Vagina (tissue), 2 donors: ENCODE measurements at regions not wholly inside any gene's neighbourhood (a gene's known extent, or its start where the extent isn't known, plus 50 kb on each side); places are given as distances from the start of the nearest gene placed in this dataset.

Experiments
- DNase-seq, 2 donors: peaks; one replicate each; pipeline ENCODE4 v3.0.0-alpha.2; 2017; ENCODE audit errors: extremely low spot score in 2 of 2
- H3K27ac ChIP-seq: fragments of 200-600 bp; sonication (generic); one replicate; pipeline ENCODE4 v1.5.1; 2019
- H3K27me3 ChIP-seq: fragments of 200-600 bp; sonication (generic); one replicate; pipeline ENCODE4 v1.5.1; 2019
- H3K36me3 ChIP-seq, 2 donors: fragments of 200-600 bp; sonication (generic); one replicate each; pipeline ENCODE4 v1.5.1; 2017 to 2019
- H3K4me1 ChIP-seq: fragments of 200-600 bp; sonication (generic); one replicate; pipeline ENCODE4 v1.5.1; 2019
- H3K4me3 ChIP-seq, 2 donors: fragments of 200-600 bp; sonication (generic); 1 replicate in 1 of 2; 2 replicates in 1 of 2; pipeline ENCODE4 v1.5.1; 2016 to 2019
- H3K9me3 ChIP-seq: fragments of 200-600 bp; sonication (generic); one replicate; pipeline ENCODE4 v1.5.1; 2019
- POLR2A ChIP-seq, 2 donors: fragments of 450-650 bp; IDR thresholded peaks; one replicate each; pipeline ENCODE4 v1.6.1; 2017; ENCODE audit warnings: antibody characterized with exemption in 2 of 2, mild to moderate bottlenecking in 2 of 2, moderate library complexity in 2 of 2
- POLR2AphosphoS5 ChIP-seq, 2 donors: sonication (generic); formaldehyde crosslinking; IDR thresholded peaks; one replicate each; pipeline ENCODE4 v1.9.0; 2017; ENCODE audit warnings: antibody characterized with exemption in 2 of 2, mild to moderate bottlenecking in 2 of 2, low read depth in 1 of 2; ENCODE audit not compliant: insufficient read depth in 1 of 2
- intact Hi-C: fragments of 100-400 bp; cut with DNase I; formaldehyde crosslinking; loops from one replicate; pipeline ENCODE4 v1.15.1; 2023
- TF ChIP-seq, protein P1 (sequence below), 3 experiments: fragments of 450-650 bp in 2 of 3; fragments of 200-600 bp in 1 of 3; sonication (generic) in 1 of 3; IDR thresholded peaks; one replicate each; pipeline ENCODE4 v1.5.1; 2017 to 2019; ENCODE audit warnings: antibody characterized with exemption in 3 of 3, mild to moderate bottlenecking in 2 of 3, moderate library complexity in 2 of 3

DNA sequence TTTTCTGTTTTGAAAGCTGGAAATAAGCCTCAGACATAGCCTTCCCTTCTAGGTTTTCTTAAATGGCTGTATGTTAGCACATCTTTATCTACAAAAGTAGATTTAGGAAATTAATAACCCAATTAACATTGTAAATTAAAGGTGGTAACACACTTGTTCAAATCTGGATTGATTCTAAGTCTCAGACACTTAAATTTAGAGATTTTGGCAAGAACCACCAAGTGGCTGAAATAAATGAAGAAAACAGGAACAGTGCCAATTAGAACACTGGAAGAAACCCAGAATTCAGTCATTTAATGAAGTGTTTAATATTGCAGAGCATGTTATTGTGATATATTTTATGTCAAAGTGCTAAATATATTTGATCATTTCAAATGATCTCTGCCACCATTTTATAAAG, 628.2 kb downstream of the USP25 start:
- H3K27ac ChIP-seq = no peak overlapping the region
- H3K4me3 ChIP-seq = no peak overlapping the region
- H3K9me3 ChIP-seq = no peaks in the 10 kb centered on the region
- peaks cover 12% of the 10 kb centered on the region for H3K4me1 ChIP-seq
- DNase-seq = no peak
- H3K36me3 ChIP-seq = no peaks in the 10 kb centered on the region
- no peaks in the 10 kb centered on the region for H3K27me3 ChIP-seq
- TF ChIP-seq, protein P1, sequence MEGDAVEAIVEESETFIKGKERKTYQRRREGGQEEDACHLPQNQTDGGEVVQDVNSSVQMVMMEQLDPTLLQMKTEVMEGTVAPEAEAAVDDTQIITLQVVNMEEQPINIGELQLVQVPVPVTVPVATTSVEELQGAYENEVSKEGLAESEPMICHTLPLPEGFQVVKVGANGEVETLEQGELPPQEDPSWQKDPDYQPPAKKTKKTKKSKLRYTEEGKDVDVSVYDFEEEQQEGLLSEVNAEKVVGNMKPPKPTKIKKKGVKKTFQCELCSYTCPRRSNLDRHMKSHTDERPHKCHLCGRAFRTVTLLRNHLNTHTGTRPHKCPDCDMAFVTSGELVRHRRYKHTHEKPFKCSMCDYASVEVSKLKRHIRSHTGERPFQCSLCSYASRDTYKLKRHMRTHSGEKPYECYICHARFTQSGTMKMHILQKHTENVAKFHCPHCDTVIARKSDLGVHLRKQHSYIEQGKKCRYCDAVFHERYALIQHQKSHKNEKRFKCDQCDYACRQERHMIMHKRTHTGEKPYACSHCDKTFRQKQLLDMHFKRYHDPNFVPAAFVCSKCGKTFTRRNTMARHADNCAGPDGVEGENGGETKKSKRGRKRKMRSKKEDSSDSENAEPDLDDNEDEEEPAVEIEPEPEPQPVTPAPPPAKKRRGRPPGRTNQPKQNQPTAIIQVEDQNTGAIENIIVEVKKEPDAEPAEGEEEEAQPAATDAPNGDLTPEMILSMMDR (IDR thresholded peaks at IDR 0.05) = no peak
- no peak for TF ChIP-seq POLR2AphosphoS5 (IDR thresholded peaks at IDR 0.05; ENCODE audit: insufficient read depth in 1 of 2, low read depth in 1 of 2)
- no peak for TF ChIP-seq POLR2A (IDR thresholded peaks at IDR 0.05)
- intact Hi-C loops = no loop called here

DNA sequence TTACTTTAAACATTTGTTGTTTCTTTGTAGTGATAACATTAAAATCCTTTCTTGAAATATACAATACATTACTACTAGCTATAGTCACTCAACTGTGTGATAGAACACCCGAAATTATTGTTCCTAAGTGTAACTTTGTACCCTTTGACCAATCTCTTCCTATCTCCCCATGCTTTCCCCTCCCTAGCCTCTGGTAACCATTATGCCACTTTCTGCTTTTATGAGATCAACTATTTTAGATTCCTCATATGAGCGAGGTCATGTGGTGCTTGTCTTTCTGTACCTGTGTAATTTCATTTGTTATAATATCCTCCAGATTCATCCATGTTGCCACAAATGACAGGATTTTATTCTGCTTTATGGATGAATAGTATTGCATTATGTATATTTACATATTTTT, 629.0 kb downstream of the USP25 start:
- no peaks in the 10 kb centered on the region for H3K9me3 ChIP-seq
- H3K27me3 ChIP-seq = no peaks in the 10 kb centered on the region
- TF ChIP-seq, protein P1 (IDR thresholded peaks at IDR 0.05) = no peak
- TF ChIP-seq POLR2AphosphoS5 (IDR thresholded peaks at IDR 0.05; ENCODE audit: insufficient read depth in 1 of 2, low read depth in 1 of 2) = no peak
- no peak for TF ChIP-seq POLR2A (IDR thresholded peaks at IDR 0.05)
- no peak overlapping the region for H3K4me3 ChIP-seq
- no peak for DNase-seq
- no peak overlapping the region for H3K27ac ChIP-seq
- no peaks in the 10 kb centered on the region for H3K36me3 ChIP-seq
- intact Hi-C loops = no loop called here
- H3K4me1 ChIP-seq = peaks cover 6% of the 10 kb centered on the region

DNA sequence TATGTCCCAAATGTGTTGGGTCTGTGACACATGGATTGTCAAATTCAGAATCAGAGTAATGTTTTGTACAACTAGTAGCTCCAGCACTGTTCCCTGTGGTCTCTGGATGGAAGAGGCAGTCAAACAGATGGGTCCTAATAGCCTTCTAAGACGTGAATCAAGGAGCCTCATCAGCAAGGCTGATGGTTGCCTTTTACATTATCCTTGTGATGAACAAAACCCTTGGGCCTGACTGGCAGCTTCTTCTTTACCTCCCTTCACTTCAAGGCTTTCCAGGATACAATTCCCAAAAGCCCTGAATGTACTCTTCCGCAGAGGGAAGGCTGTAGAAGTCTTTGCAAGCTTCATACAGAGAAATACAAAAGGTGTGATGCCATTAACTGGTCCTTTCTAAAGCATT, 633.3 kb downstream of the USP25 start:
- Histone ChIP-seq H3K27ac (no peak overlapping the region), H3K36me3 (no peaks in the 10 kb centered on the region)
- intact Hi-C loops = no loop called here

DNA sequence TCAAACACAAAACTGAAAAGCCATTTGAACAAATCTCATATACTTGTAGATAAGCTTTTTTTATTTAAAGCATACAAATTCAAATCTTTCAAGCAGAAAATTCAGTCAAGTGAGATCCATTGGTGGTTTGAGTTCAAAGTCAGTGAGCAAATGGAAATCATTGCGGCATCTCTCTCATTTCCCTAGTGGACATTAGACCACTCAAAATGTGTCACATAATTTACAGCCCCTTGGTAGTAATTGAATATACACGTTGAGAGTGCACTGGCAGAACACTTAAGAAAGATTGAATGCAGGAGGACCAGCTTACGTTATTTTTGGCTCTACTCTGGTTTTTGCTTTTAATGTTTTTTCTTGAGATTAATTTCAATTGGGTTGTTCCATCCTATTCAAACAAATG, 633.7 kb downstream of the USP25 start:
- H3K4me1 ChIP-seq = peaks cover 4% of the 10 kb centered on the region
- no peaks in the 10 kb centered on the region for H3K27me3 ChIP-seq
- no peaks in the 10 kb centered on the region for H3K36me3 ChIP-seq
- H3K4me3 ChIP-seq = no peak overlapping the region
- TF ChIP-seq POLR2A (IDR thresholded peaks at IDR 0.05) = no peak
- TF ChIP-seq POLR2AphosphoS5 (IDR thresholded peaks at IDR 0.05; ENCODE audit: insufficient read depth in 1 of 2, low read depth in 1 of 2) = no peak
- TF ChIP-seq, protein P1 (IDR thresholded peaks at IDR 0.05) = no peak
- intact Hi-C loops = no loop called here
- DNase-seq = no peak
- H3K9me3 ChIP-seq = no peaks in the 10 kb centered on the region
- H3K27ac ChIP-seq = no peak overlapping the region

More for the DNA sequence above, 633.3 kb downstream of the USP25 start:
- no peak for DNase-seq
- Histone ChIP-seq H3K4me3 (no peak overlapping the region), H3K27me3 (no peaks in the 10 kb centered on the region), H3K4me1 (peaks cover 4% of the 10 kb centered on the region), H3K9me3 (no peaks in the 10 kb centered on the region)
- TF ChIP-seq POLR2A (IDR thresholded peaks at IDR 0.05) = no peak
- TF ChIP-seq, protein P1 (IDR thresholded peaks at IDR 0.05) = no peak
- TF ChIP-seq POLR2AphosphoS5 (IDR thresholded peaks at IDR 0.05; ENCODE audit: insufficient read depth in 1 of 2, low read depth in 1 of 2) = no peak

DNA sequence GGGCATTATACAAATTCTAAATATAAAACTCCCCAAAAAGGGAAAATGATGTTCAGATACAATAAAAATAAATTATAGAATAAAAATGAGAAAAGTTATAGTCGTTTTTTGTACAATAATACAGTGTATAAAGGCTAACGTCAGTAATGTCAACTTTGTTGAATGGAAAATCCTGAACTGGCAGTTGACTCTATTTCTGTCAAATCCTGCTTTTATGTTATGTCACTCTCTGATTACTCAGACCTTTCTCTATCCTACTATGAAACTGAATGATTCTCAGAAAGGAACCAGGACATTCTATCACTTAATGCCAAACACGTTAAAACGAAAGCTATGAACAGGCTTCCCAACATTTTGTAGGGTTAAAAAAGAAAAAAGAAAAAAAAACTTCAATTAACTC, 636.4 kb downstream of the USP25 start:
- Histone ChIP-seq H3K36me3 (no peaks in the 10 kb centered on the region), H3K27ac (no peak overlapping the region), H3K9me3 (no peaks in the 10 kb centered on the region), H3K4me3 (no peak overlapping the region), H3K27me3 (no peaks in the 10 kb centered on the region), H3K4me1 (peaks cover 4% of the 10 kb centered on the region)
- DNase-seq = no peak
- intact Hi-C loops = no loop called here
- TF ChIP-seq POLR2A (IDR thresholded peaks at IDR 0.05) (no peak), POLR2AphosphoS5 (IDR thresholded peaks at IDR 0.05; ENCODE audit: insufficient read depth in 1 of 2, low read depth in 1 of 2) (no peak)
- TF ChIP-seq, protein P1 (IDR thresholded peaks at IDR 0.05) = no peak
